ENCODE measurements at regions not wholly inside any gene's neighbourhood (a gene's known extent, or its start where the extent isn't known, plus 50 kb on each side); places are given as distances from the start of the nearest gene placed in this dataset.

- DNase-seq = no peak
Observed at GRCh38 chr12:84361651-84362551, 550.7 kb downstream of the SLC6A15 start.

GRCh38 chr12:84357314-84357713 lies 555.3 kb downstream of the SLC6A15 start:
- no peak for DNase-seq

- no peak for DNase-seq
Observed at GRCh38 chr12:84356224-84356623, 556.4 kb downstream of the SLC6A15 start.

GRCh38 chr12:84355561-84355960 lies 557.0 kb downstream of the SLC6A15 start:
- DNase-seq = no peak

- DNase-seq = no peak
Observed at GRCh38 chr12:84348582-84348981, 564.0 kb downstream of the SLC6A15 start.

- no peak for DNase-seq
Observed at GRCh38 chr12:84341467-84342193, 571.0 kb downstream of the SLC6A15 start.

- no peak for DNase-seq
Observed at GRCh38 chr12:84336231-84336630, 576.4 kb downstream of the SLC6A15 start.

- DNase-seq = no peak
Observed at GRCh38 chr12:84329938-84330337, 582.7 kb downstream of the SLC6A15 start.

GRCh38 chr12:84315926-84316325 lies 596.7 kb downstream of the SLC6A15 start:
- no peak for DNase-seq

- DNase-seq = no peak
Observed at GRCh38 chr12:84313323-84313675, 599.3 kb downstream of the SLC6A15 start.

- no peak for DNase-seq
Observed at GRCh38 chr12:84308211-84308610, 604.4 kb downstream of the SLC6A15 start.

- no peak for DNase-seq
Observed at GRCh38 chr12:84305144-84305543, 607.5 kb downstream of the SLC6A15 start.

GRCh38 chr12:84294246-84294645 lies 618.4 kb downstream of the SLC6A15 start:
- no peak for DNase-seq

- DNase-seq = no peak
Observed at GRCh38 chr12:84290168-84290567, 622.4 kb downstream of the SLC6A15 start.

- no peak for DNase-seq
Observed at GRCh38 chr12:84277986-84278385, 634.6 kb downstream of the SLC6A15 start.

- DNase-seq = no peak
Observed at GRCh38 chr12:84276215-84276614, 636.4 kb downstream of the SLC6A15 start.

GRCh38 chr12:84272324-84272723 lies 640.3 kb downstream of the SLC6A15 start:
- DNase-seq = no peak

- DNase-seq = no peak
Observed at GRCh38 chr12:84270470-84271140, 642.0 kb downstream of the SLC6A15 start.

- DNase-seq = no peak
Observed at GRCh38 chr12:84247931-84248330, 664.7 kb downstream of the SLC6A15 start.

GRCh38 chr12:84243686-84244085 lies 668.9 kb downstream of the SLC6A15 start:
- DNase-seq = no peak

GRCh38 chr12:84222841-84223240 lies 689.8 kb downstream of the SLC6A15 start:
- DNase-seq = no peak

- DNase-seq = no peak
Observed at GRCh38 chr12:84218406-84218805, 694.2 kb downstream of the SLC6A15 start.

GRCh38 chr12:84201976-84202375 lies 710.6 kb downstream of the SLC6A15 start:
- DNase-seq = no peak
